Body of pancreas (tissue), 4 donors: ENCODE measurements at regions not wholly inside any gene's neighbourhood (a gene's known extent, or its start where the extent isn't known, plus 50 kb on each side); places are given as distances from the start of the nearest gene placed in this dataset.

Source experiments
- POLR2A ChIP-seq, 3 donors: fragments of 450-650 bp; IDR thresholded peaks; one replicate each; pipeline ENCODE4 v1.6.1; 2016; ENCODE audit warnings: antibody characterized with exemption in 3 of 3, mild to moderate bottlenecking in 2 of 3
- TF ChIP-seq, protein P1 (sequence below), 7 experiments: fragments of 450-650 bp in 4 of 7; fragments of 200-600 bp in 3 of 7; sonication (generic) in 3 of 7; IDR thresholded peaks; one replicate each; pipeline ENCODE4 v1.5.1; 2016 to 2019; ENCODE audit warnings: antibody characterized with exemption in 7 of 7

DNA sequence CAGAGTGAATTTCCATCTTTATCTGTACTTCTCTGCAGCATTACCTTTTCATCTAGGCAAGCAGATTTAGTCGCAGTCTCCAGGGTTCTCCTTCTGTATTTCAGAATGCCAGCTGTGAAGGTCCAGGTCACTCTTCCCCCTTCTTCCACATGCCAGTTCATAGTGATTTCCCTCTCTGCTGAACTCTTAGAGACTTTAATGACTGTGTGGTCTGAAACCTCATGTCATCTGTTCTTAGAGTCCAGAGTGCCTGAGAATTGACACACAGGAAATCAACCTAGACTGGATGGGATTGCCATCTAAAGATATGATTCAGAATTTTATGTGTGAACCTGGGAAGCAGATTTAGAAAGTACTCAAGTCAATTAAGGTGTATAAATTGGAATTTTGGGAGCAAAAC, 248.1 kb downstream of the TPBG start:
- TF ChIP-seq, protein P1, sequence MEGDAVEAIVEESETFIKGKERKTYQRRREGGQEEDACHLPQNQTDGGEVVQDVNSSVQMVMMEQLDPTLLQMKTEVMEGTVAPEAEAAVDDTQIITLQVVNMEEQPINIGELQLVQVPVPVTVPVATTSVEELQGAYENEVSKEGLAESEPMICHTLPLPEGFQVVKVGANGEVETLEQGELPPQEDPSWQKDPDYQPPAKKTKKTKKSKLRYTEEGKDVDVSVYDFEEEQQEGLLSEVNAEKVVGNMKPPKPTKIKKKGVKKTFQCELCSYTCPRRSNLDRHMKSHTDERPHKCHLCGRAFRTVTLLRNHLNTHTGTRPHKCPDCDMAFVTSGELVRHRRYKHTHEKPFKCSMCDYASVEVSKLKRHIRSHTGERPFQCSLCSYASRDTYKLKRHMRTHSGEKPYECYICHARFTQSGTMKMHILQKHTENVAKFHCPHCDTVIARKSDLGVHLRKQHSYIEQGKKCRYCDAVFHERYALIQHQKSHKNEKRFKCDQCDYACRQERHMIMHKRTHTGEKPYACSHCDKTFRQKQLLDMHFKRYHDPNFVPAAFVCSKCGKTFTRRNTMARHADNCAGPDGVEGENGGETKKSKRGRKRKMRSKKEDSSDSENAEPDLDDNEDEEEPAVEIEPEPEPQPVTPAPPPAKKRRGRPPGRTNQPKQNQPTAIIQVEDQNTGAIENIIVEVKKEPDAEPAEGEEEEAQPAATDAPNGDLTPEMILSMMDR (IDR thresholded peaks at IDR 0.05) = no peak
- no peak for TF ChIP-seq POLR2A (IDR thresholded peaks at IDR 0.05)
